ENCODE measurements at regions not wholly inside any gene's neighbourhood (a gene's known extent, or its start where the extent isn't known, plus 50 kb on each side); places are given as distances from the start of the nearest gene placed in this dataset.
"Not testable (repeated sequence)": the region's sequence is repeated elsewhere in the genome, so short reads cannot be mapped to it uniquely, and the experiment has no call there.

DNA sequence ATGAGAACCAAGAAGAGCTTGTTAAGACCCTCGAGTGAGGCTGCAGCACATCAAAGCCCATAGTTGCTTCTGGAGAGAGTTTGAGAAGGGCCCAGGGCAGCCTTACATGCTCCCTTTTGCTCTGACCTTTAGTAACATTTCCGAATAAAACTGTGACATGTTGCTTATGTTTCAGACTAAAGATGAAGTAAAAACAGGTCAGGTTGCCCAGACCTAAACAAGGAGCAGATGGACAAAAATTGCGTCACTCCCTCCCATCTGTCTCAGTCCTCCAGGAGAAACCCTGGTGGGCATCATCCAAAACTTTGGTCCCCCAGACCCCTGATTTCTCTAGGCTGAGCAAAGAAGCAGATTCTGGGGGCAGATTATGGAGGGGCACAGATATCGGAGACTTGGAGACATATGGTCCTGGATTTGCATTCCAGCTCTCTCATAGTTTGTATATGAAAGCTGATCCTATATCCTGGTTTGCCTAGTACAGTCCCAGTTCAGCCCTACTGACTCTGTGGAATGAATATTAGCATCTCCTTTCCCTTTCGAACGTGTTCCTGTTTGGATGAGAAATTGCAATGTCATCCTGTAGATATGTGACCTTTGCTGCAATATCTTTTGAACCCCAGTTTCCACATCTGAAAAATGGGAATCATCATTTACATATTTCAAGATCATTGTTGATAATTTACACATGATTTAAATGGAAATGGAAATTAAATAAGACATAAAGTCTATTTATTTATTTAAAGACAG, 304.9 kb upstream of the USP24 start:
- TF ChIP-seq, protein P1, sequence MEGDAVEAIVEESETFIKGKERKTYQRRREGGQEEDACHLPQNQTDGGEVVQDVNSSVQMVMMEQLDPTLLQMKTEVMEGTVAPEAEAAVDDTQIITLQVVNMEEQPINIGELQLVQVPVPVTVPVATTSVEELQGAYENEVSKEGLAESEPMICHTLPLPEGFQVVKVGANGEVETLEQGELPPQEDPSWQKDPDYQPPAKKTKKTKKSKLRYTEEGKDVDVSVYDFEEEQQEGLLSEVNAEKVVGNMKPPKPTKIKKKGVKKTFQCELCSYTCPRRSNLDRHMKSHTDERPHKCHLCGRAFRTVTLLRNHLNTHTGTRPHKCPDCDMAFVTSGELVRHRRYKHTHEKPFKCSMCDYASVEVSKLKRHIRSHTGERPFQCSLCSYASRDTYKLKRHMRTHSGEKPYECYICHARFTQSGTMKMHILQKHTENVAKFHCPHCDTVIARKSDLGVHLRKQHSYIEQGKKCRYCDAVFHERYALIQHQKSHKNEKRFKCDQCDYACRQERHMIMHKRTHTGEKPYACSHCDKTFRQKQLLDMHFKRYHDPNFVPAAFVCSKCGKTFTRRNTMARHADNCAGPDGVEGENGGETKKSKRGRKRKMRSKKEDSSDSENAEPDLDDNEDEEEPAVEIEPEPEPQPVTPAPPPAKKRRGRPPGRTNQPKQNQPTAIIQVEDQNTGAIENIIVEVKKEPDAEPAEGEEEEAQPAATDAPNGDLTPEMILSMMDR (IDR thresholded peaks at IDR 0.05; ENCODE audit: low read depth, low read length): no peak
- CTCF ChIA-PET: interaction anchor here (0.5 to 0.9 kb wide), 2 partner anchors 23 to 1065 kb away, joined by 3 to 4 read pairs; no protein-coding TSS in a partner anchor
- peak; percentile 46 for DNase-seq (ENCODE audit: low read depth, low spot score)
- Histone ChIP-seq H3K9me3 (ENCODE audit: control insufficient read depth, insufficient read depth, low read length) (no peaks in the 10 kb centered on the region), H3K27ac (ENCODE audit: low read depth, low read length) (peak overlapping the region; percentile 79), H3K27me3 (ENCODE audit: control insufficient read depth, insufficient read depth, low read length) (no peaks in the 10 kb centered on the region), H3K4me3 (ENCODE audit: low read depth, low read length) (no peak overlapping the region)
- POLR2A ChIA-PET: interaction anchor here (0.6 to 0.9 kb wide), 2 partner anchors 16 to 154 kb away, joined by 3 read pairs; no protein-coding TSS in a partner anchor

DNA sequence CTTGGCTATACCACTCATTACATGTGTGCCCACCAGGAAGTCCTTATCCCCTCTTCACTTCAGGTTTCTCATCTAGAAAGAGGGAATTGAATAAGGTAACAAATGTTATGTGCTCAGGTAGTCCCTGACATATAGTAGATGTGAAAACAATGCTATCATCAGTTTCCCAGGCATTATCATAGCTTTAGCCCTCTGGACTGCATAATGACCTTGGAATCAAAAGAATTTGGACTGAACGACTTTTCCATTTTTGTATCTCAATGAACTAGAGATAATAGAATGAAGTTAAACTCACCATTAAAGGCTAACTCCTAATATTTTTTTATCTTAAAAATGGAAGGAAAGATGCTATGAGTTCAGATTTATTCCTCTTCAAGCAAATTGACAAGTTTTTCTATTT, 304.1 kb upstream of the USP24 start:
- ChIA-PET CTCF (interaction anchor here (0.5 kb wide), 1 partner anchor 24 kb away, joined by 4 read pairs; no protein-coding TSS in a partner anchor), POLR2A (interaction anchor here (0.5 to 0.9 kb wide), 2 partner anchors 16 to 382 kb away, joined by 3 to 4 read pairs; no protein-coding TSS in a partner anchor)
- H3K27ac ChIP-seq (ENCODE audit: low read depth, low read length): peak overlapping the region; percentile 79
- no peaks in the 10 kb centered on the region for H3K27me3 ChIP-seq (ENCODE audit: control insufficient read depth, insufficient read depth, low read length)
- H3K9me3 ChIP-seq (ENCODE audit: control insufficient read depth, insufficient read depth, low read length): no peaks in the 10 kb centered on the region
- TF ChIP-seq, protein P1 (IDR thresholded peaks at IDR 0.05; ENCODE audit: low read depth, low read length): no peak
- no peak overlapping the region for H3K4me3 ChIP-seq (ENCODE audit: low read depth, low read length)
- no peak for DNase-seq (ENCODE audit: low read depth, low spot score)

DNA sequence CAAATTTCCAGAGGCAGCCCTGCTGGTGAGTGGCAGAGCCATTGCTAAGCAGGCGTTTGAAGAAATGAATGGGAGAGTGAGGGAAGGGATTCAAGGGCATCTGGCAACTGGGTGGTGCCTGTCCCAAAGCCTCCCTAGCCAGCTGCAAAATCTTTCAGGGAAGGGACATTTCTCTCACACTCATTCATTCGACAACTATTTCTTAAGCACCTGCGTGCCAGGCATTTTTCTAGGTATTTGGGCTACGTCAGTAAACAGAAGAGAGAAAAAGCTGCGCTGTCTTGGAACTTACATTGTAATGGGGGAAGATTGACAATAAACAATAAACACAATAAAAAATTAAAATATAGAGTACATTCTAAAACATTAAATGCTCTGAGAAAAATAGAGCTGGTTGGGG, 301.9 kb upstream of the USP24 start:
- ChIA-PET POLR2A (no interaction called here), CTCF (no interaction called here)
- TF ChIP-seq, protein P1 (IDR thresholded peaks at IDR 0.05; ENCODE audit: low read depth, low read length): no peak
- Histone ChIP-seq H3K27ac (ENCODE audit: low read depth, low read length) (no peak overlapping the region), H3K4me3 (ENCODE audit: low read depth, low read length) (no peak overlapping the region), H3K27me3 (ENCODE audit: control insufficient read depth, insufficient read depth, low read length) (no peaks in the 10 kb centered on the region), H3K9me3 (ENCODE audit: control insufficient read depth, insufficient read depth, low read length) (no peaks in the 10 kb centered on the region)
- DNase-seq (ENCODE audit: low read depth, low spot score): no peak

DNA sequence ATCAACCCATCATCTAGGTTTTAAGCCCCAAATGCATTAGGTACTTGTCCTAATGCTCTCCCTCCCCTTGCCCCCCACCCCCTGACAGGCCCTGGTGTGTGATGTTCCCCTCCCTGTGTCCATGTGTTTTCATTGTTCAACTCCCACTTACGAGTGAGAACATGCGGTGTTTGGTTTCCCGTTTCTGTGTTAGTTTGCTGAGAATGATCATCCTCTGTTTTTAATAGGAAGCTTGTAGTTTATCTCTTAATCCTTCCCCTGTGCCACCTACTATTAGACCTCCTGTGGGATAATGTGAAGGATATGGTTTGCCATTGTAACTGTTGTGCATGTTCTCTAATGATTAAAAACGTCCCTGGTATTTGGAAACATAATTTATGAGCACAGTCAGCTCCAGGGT, 299.4 kb upstream of the USP24 start:
- H3K9me3 ChIP-seq (ENCODE audit: control insufficient read depth, insufficient read depth, low read length); H3K27ac ChIP-seq (ENCODE audit: low read depth, low read length); H3K27me3 ChIP-seq (ENCODE audit: control insufficient read depth, insufficient read depth, low read length); POLR2A ChIA-PET; DNase-seq (ENCODE audit: low read depth, low spot score); H3K4me3 ChIP-seq (ENCODE audit: low read depth, low read length): not testable (repeated sequence)
- CTCF ChIA-PET: interaction anchor here (0.8 kb wide), 1 partner anchor 230 kb away, joined by 3 read pairs; no protein-coding TSS in a partner anchor

DNA sequence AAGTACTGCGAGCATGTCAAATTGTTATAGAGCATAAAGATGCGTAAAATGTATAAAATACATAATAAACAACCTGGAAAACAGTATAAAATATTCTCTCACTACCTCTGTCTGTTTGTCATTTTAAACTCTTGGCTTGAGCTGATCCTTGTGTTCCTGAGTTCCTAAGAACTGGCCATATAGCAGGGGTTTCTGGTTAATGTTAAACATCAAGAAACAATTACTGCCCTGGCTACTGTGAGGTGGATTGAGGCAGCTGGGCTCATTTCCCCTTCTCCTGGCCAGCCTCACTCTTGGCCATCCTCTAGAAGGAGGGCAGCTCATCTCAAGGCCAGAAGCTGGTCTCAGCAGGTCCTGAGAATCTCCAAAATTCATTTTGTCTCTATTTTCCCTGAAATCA, 297.3 kb upstream of the USP24 start:
- ChIA-PET CTCF (no interaction called here), POLR2A (no interaction called here)
- DNase-seq (ENCODE audit: low read depth, low spot score): no peak
- Histone ChIP-seq H3K4me3 (ENCODE audit: low read depth, low read length) (no peak overlapping the region), H3K9me3 (ENCODE audit: control insufficient read depth, insufficient read depth, low read length) (no peaks in the 10 kb centered on the region), H3K27me3 (ENCODE audit: control insufficient read depth, insufficient read depth, low read length) (no peaks in the 10 kb centered on the region), H3K27ac (ENCODE audit: low read depth, low read length) (no peak overlapping the region)
- TF ChIP-seq, protein P1 (IDR thresholded peaks at IDR 0.05; ENCODE audit: low read depth, low read length): no peak
